GM20000 (cell line): ENCODE measurements at regions not wholly inside any gene's neighbourhood (a gene's known extent, or its start where the extent isn't known, plus 50 kb on each side); places are given as distances from the start of the nearest gene placed in this dataset.

Experiments
- DNase-seq: peaks from one replicate; pipeline ENCODE4 v3.0.0; 2012; ENCODE audit warnings: low spot score
- CTCF ChIP-seq: IDR thresholded peaks from 2 replicates; pipeline ENCODE4 v1.5.1; 2012; ENCODE audit warnings: mild to moderate bottlenecking, control low read depth; ENCODE audit errors: extremely low read depth, missing control alignments

DNA sequence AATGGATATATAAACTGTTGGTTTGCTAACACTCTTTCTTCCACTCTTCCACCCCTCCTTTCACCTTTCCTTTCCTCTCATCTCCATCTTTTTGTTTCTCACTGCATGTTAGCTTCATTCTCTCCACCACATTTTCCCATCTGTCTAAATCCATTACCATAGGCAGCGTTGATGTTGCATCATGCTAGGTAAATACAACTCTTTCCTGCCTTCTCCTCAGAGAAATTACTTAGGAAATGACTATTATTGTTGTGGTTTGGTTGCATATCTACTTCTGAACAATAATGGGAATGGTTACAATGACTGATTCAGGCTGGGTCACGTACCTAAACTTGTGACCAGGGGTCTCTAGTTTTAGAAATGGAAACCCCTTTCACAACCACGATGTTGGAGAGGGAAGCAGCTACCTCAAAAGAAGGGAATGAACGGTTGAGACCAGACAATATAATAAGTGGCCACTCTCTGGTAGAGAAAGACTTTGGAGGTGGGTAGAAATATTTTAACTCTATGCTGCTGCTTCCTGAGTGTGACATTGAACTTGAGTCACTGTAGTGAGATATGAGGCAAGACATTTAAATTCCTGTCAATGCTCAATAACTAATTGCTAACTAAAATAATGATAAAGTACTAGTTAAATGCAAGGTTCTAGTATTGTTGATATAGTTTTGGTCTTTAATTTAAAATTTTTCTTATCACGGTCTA lies 314.1 kb upstream of the TGFBR2 start:
- no peak for DNase-seq

DNA sequence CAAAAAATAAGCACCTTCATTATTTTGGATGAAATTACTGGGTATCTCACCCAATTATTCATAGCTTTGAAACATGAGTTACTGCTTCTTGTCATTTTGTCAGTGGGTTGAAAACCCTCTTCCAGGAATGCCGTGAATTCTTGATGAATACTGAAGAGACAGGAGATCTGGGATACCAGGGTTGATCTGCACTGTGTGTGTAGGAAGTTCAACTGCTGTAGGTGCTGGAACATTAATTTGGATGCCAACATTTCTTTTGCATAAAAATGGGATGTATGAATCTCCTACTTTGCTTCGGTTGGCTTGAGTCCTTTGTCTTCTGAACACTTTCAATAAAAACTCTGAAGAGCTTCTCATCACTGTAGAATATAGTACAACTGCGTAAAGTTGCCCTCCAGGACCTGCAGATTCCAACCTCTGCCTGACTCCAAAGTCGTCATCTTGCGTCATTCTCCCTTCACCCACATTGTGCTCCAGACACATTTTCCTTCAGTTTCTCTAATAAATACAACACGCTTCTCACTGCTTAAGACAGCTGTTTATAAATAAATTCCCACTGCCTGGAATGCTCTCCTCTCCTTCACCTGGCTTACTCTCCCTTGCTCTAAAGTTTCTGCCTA lies 312.7 kb upstream of the TGFBR2 start:
- DNase-seq = no peak

More for the DNA sequence above, 314.1 kb upstream of the TGFBR2 start:
- no peak for TF ChIP-seq CTCF

GRCh38 chr3:30294241-30294667 lies 312.1 kb upstream of the TGFBR2 start:
- no peak for TF ChIP-seq CTCF
- no peak for DNase-seq

More for the DNA sequence above, 312.7 kb upstream of the TGFBR2 start:
- TF ChIP-seq CTCF = no peak

DNA sequence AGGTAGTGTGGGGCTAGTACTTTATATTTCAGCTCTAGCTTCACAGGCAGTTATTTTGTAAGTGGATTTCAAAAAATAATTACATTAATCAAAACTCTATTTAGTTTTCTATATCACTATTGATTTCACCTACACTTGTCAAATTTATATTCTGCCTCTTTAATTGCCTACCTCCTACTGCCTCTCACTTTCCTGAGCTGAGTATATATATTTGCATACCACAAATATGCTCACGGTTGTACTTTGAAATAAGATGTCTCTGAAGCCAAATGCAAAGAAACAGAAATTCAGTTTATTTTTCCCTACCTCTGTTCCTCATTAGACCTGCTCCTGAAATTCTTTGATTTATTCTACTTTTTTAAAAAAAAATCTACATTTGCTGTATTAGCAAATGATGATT lies 309.3 kb upstream of the TGFBR2 start:
- TF ChIP-seq CTCF = no peak
- DNase-seq = no peak

- DNase-seq = no peak
- TF ChIP-seq CTCF = no peak
Measured at GRCh38 chr3:30299674-30300385, 306.6 kb upstream of the TGFBR2 start.

DNA sequence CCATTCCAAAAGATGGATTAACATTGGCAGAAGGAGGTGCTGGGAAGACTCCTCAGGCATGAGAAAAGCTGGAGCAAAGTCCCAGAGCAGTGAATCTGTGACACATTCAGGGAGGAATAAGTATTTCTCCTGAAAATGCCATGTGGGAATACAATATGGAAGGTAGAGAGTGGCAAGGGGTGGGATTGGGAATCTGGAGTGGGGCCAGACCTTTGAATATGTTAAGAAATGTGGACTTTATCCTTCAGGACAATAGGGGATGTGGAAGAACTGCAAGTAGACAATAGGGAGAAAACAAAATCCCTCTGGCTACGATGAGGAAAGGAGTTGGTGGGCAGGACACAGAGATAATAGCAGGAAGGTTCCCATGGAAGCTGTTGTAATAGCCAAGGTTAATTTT lies 305.6 kb upstream of the TGFBR2 start:
- no peak for DNase-seq
- no peak for TF ChIP-seq CTCF

DNA sequence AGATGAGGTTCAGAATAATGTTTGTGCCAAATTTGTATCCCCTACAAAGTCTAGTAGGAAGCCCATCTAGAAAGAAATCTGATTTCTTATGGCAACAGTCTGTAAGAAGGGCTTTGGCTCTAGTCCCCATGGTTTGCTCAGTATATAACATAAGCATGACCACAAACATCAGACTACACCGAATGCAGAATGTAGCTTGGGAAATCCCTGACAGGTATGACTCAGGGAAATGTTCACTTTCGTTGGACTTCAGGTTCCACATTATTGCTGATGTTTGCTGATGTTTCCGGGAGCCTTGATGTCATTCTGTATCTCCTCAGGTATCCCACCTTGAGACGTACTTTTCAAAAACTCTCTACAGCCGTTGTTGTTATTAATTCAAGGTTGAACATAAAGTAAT lies 304.4 kb upstream of the TGFBR2 start:
- no peak for DNase-seq
- no peak for TF ChIP-seq CTCF
